Prostate gland (tissue), 2 donors: ENCODE measurements at regions not wholly inside any gene's neighbourhood (a gene's known extent, or its start where the extent isn't known, plus 50 kb on each side); places are given as distances from the start of the nearest gene placed in this dataset.

Experiments used
- DNase-seq: peaks from one replicate; pipeline ENCODE4 v3.0.0-alpha.2; 2019; ENCODE audit warnings: low spot score
- H3K27ac ChIP-seq, 2 donors: fragments of 200-600 bp; sonication (generic); 2 replicates each; pipeline ENCODE4 v1.5.1; 2017 to 2019
- H3K27me3 ChIP-seq: fragments of 200-600 bp; sonication (generic); replicated peaks from 2 replicates; pipeline ENCODE4 v1.5.1; 2019; ENCODE audit not compliant: insufficient read depth
- H3K36me3 ChIP-seq, 2 donors: fragments of 200-600 bp; sonication (generic); 1 replicate in 1 of 2; 2 replicates in 1 of 2; pipeline versions ENCODE4 v1.5.1 to v1.8.1; 2017 to 2019
- H3K4me1 ChIP-seq: fragments of 200-600 bp; sonication (generic); replicated peaks from 2 replicates; pipeline ENCODE4 v1.5.1; 2019
- H3K4me3 ChIP-seq, 2 donors: fragments of 200-600 bp; sonication (generic); 2 replicates each; pipeline ENCODE4 v1.5.1; 2017 to 2019
- H3K9me3 ChIP-seq: fragments of 200-600 bp; sonication (generic); 2 replicates; pipeline ENCODE4 v1.5.1; 2017
- CTCF ChIP-seq, 4 experiments: fragments of 200-600 bp in 2 of 4; fragments of 450-650 bp in 2 of 4; sonication (generic) in 2 of 4; IDR thresholded peaks; 1 replicate in 3 of 4; 2 replicates in 1 of 4; pipeline ENCODE4 v1.5.1; 2016 to 2019; ENCODE audit warnings: antibody characterized with exemption in 4 of 4, mild to moderate bottlenecking in 2 of 4, moderate library complexity in 2 of 4
- POLR2A ChIP-seq: fragments of 450-650 bp; IDR thresholded peaks from one replicate; pipeline ENCODE4 v1.6.1; 2016; ENCODE audit warnings: antibody characterized with exemption, mild to moderate bottlenecking
- POLR2AphosphoS5 ChIP-seq: sonication (generic); formaldehyde crosslinking; IDR thresholded peaks from one replicate; pipeline ENCODE4 v1.6.1; 2017; ENCODE audit warnings: antibody characterized with exemption
- WGBS: methylation state at CpG from one replicate; pipeline ENCODE4 v1.1.5; 2018; 5-methylcytosine and 5-hydroxymethylcytosine counted together
- intact Hi-C: fragments of 100-400 bp; cut with DNase I; formaldehyde crosslinking; loops from one replicate; pipeline ENCODE4 v1.14.2; 2022

- Histone ChIP-seq H3K4me3 (no peak overlapping the region), H3K36me3 (no peaks in the 10 kb centered on the region), H3K9me3 (no peaks in the 10 kb centered on the region), H3K4me1 (no peaks in the 10 kb centered on the region), H3K27me3 (no peaks in the 10 kb centered on the region), H3K27ac (no peak overlapping the region)
- no peak for DNase-seq
- TF ChIP-seq CTCF (IDR thresholded peaks at IDR 0.05), result no peak
- no peak for TF ChIP-seq POLR2A
- no peak for TF ChIP-seq POLR2AphosphoS5
- WGBS, result 88% methylated on average over 4 of the region's 4 CpGs
- intact Hi-C loops, result no loop called here
Measured at GRCh38 chr5:60102961-60103693, 209.6 kb upstream of the PDE4D start.

DNA sequence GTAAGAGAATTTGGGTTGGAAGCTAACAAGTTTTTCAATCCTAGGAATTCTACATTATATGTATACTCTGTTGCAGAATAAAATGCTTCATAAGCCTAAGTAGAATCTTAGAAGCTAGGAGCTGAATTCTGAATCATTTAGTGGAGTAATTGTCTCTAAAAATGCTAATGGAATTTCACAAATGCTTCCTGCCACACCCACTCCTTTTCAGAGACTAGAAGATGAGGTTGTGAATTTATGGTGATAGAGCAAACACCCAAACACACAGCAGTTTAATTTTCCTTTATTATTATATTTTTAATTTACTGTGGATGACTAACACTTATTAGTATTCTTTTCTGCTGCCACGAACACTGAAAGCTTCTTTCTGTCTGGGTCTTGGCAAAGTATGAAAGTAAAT lies 208.0 kb upstream of the PDE4D start:
- no peak for TF ChIP-seq POLR2AphosphoS5
- Histone ChIP-seq H3K9me3 (no peaks in the 10 kb centered on the region), H3K27ac (no peak overlapping the region), H3K36me3 (no peaks in the 10 kb centered on the region), H3K27me3 (no peaks in the 10 kb centered on the region), H3K4me1 (no peaks in the 10 kb centered on the region), H3K4me3 (no peak overlapping the region)
- intact Hi-C loops, result no loop called here
- DNase-seq, result no peak
- 46% methylated on average over 1 of the region's 1 CpG for WGBS

GRCh38 chr5:60092671-60093422 lies 199.3 kb upstream of the PDE4D start:
- Histone ChIP-seq H3K27me3 (no peaks in the 10 kb centered on the region), H3K36me3 (no peaks in the 10 kb centered on the region), H3K9me3 (no peaks in the 10 kb centered on the region), H3K4me1 (no peaks in the 10 kb centered on the region), H3K27ac (no peak overlapping the region), H3K4me3 (no peak overlapping the region)
- TF ChIP-seq CTCF (IDR thresholded peaks at IDR 0.05), result no peak
- no peak for TF ChIP-seq POLR2AphosphoS5
- whole genome bisulfite sequencing, result 82% methylated on average over 6 of the region's 6 CpGs
- intact Hi-C loops, result no loop called here
- DNase-seq, result no peak

DNA sequence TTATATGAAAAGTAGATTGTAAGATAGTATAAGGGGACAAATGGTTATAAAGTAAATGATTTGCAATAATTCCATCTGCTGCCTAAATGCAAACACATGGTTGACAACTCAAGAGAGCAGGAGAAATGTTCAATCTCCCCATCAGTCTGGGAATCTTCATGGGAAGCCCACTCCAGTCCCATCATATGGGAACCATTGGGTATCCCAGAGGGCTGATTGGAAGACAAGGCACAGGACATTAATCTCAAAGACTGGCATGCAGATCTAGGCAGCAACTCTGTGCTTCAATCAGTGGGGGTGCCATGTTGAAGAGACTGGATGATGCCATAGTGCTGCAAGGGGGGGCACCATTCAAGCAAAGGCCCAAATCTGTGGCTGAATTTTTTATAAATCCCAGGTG lies 193.1 kb upstream of the PDE4D start:
- Histone ChIP-seq H3K27me3 (no peaks in the 10 kb centered on the region), H3K4me3 (no peak overlapping the region), H3K9me3 (no peaks in the 10 kb centered on the region), H3K4me1 (no peaks in the 10 kb centered on the region), H3K27ac (no peak overlapping the region), H3K36me3 (no peaks in the 10 kb centered on the region)
- TF ChIP-seq CTCF (IDR thresholded peaks at IDR 0.05), result no peak
- no peak for TF ChIP-seq POLR2AphosphoS5
- no peak for TF ChIP-seq POLR2A
- no peak for DNase-seq
- intact Hi-C loops, result no loop called here

DNA sequence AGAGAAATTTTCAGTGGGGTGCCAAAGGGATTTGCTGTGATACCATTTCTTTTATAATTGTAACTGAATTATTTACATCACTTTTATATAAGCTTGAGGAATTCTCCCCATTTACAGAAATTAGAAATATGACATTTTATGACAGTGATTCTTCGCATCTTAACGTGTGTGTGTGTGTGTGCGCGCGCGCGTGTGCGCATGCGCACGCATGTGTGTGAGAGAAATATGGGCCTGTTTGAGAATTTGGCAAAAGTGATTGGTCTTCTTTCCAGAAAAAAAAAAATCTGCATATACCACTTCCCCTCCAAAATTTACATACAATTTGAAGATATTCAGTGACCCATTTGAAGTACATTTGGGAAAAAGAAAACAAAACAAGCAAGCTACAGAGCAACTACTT lies 190.7 kb upstream of the PDE4D start:
- H3K27ac ChIP-seq, result no peak overlapping the region
- no peaks in the 10 kb centered on the region for H3K27me3 ChIP-seq
- TF ChIP-seq POLR2AphosphoS5 (no peak), POLR2A (no peak), CTCF (IDR thresholded peaks at IDR 0.05) (no peak)
- no peak overlapping the region for H3K4me3 ChIP-seq
- no peak for DNase-seq
- 96% methylated on average over 10 of the region's 10 CpGs for WGBS
- H3K9me3 ChIP-seq, result no peaks in the 10 kb centered on the region
- no peaks in the 10 kb centered on the region for H3K4me1 ChIP-seq
- intact Hi-C loops, result no loop called here
- no peaks in the 10 kb centered on the region for H3K36me3 ChIP-seq
